ENCODE measurements at regions not wholly inside any gene's neighbourhood (a gene's known extent, or its start where the extent isn't known, plus 50 kb on each side); places are given as distances from the start of the nearest gene placed in this dataset.
"Not testable (repeated sequence)": the region's sequence is repeated elsewhere in the genome, so short reads cannot be mapped to it uniquely, and the experiment has no call there.

DNA sequence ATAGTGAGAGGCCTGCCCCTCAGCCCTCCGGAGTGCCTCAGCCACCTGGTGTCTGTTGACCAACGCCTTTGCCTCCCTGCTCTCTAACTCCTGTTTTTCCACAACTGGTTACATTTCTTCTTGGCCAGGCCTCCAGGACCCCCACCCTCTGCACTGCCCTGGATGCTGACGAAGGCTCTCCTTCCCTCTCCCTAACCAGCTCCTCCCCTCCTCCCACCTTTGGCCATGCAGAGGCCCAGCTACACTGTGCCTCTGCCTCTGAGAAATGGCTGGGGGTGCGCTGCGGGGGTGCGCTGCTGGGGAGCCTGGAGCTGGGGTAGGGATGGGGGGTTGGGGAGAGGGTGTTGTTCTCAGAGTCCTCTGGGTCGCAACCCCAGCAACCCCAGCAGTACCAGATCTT, 57.3 kb downstream of the PROP1 start:
- TF ChIP-seq, protein P1, sequence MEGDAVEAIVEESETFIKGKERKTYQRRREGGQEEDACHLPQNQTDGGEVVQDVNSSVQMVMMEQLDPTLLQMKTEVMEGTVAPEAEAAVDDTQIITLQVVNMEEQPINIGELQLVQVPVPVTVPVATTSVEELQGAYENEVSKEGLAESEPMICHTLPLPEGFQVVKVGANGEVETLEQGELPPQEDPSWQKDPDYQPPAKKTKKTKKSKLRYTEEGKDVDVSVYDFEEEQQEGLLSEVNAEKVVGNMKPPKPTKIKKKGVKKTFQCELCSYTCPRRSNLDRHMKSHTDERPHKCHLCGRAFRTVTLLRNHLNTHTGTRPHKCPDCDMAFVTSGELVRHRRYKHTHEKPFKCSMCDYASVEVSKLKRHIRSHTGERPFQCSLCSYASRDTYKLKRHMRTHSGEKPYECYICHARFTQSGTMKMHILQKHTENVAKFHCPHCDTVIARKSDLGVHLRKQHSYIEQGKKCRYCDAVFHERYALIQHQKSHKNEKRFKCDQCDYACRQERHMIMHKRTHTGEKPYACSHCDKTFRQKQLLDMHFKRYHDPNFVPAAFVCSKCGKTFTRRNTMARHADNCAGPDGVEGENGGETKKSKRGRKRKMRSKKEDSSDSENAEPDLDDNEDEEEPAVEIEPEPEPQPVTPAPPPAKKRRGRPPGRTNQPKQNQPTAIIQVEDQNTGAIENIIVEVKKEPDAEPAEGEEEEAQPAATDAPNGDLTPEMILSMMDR (IDR thresholded peaks at IDR 0.05; ENCODE audit: low read depth, low read length) = not testable (repeated sequence)
- TF ChIP-seq MYC (IDR thresholded peaks at IDR 0.05; ENCODE audit: low read depth, low read length); POLR2A (IDR thresholded peaks at IDR 0.05; ENCODE audit: extremely low read depth, insufficient read length): not testable (repeated sequence)
